Urinary bladder (tissue), 3 donors: ENCODE measurements at regions not wholly inside any gene's neighbourhood (a gene's known extent, or its start where the extent isn't known, plus 50 kb on each side); places are given as distances from the start of the nearest gene placed in this dataset.

Experiments
- DNase-seq: peaks from one replicate; pipeline ENCODE4 v3.0.0-alpha.2; 2015; ENCODE audit errors: extremely low spot score
- H3K27ac ChIP-seq: one replicate; pipeline ENCODE4 v1.5.1; 2013; ENCODE audit warnings: low read depth, mild to moderate bottlenecking, moderate library complexity
- H3K36me3 ChIP-seq: one replicate; pipeline ENCODE4 v1.6.1; 2013; ENCODE audit warnings: mild to moderate bottlenecking, moderate library complexity; ENCODE audit not compliant: insufficient read depth
- H3K4me1 ChIP-seq: one replicate; pipeline ENCODE4 v1.6.1; 2013; ENCODE audit warnings: mild to moderate bottlenecking, moderate library complexity; ENCODE audit not compliant: insufficient read depth
- H3K4me3 ChIP-seq: one replicate; pipeline ENCODE4 v1.5.1; 2013; ENCODE audit warnings: low read depth, low read length
- WGBS: extraction: QIAGEN DNeasy Blood & Tissue Kit; methylation state at CpG from one replicate; pipeline ENCODE4 v1.1.7; 2013; 5-methylcytosine and 5-hydroxymethylcytosine counted together
- donor health status: healthy with polysubstance abuse.
- donor health status: healthy.

GRCh38 chr13:73603646-73604045 is 530.6 kb downstream of the KLF12 start:
- WGBS, result 92% methylated on average over 1 of the region's 1 CpG
- DNase-seq, result no peak

GRCh38 chr13:73602295-73602694 is 531.9 kb downstream of the KLF12 start:
- 75% methylated on average over 5 of the region's 5 CpGs for WGBS
- H3K4me3 ChIP-seq, result no peak overlapping the region
- no peaks in the 10 kb centered on the region for H3K4me1 ChIP-seq
- DNase-seq, result no peak
- H3K27ac ChIP-seq, result no peak overlapping the region
- no peaks in the 10 kb centered on the region for H3K36me3 ChIP-seq

More at GRCh38 chr13:73603646-73604045, 530.6 kb downstream of the KLF12 start:
- Histone ChIP-seq H3K27ac (no peak overlapping the region), H3K4me1 (no peaks in the 10 kb centered on the region), H3K4me3 (no peak overlapping the region), H3K36me3 (no peaks in the 10 kb centered on the region)

GRCh38 chr13:73601708-73602107 is 532.5 kb downstream of the KLF12 start:
- no peak for DNase-seq
- no peaks in the 10 kb centered on the region for H3K4me1 ChIP-seq
- WGBS, result 91% methylated on average over 1 of the region's 1 CpG
- no peak overlapping the region for H3K27ac ChIP-seq
- H3K36me3 ChIP-seq, result no peaks in the 10 kb centered on the region
- H3K4me3 ChIP-seq, result no peak overlapping the region

GRCh38 chr13:73599232-73600128 is 534.7 kb downstream of the KLF12 start:
- WGBS, result 88% methylated on average over 9 of the region's 9 CpGs
- no peak overlapping the region for H3K4me3 ChIP-seq
- DNase-seq, result no peak
- no peak overlapping the region for H3K27ac ChIP-seq
- no peaks in the 10 kb centered on the region for H3K36me3 ChIP-seq
- H3K4me1 ChIP-seq, result no peaks in the 10 kb centered on the region

- WGBS, result 71% methylated on average over 3 of the region's 3 CpGs
- Histone ChIP-seq H3K27ac (no peak overlapping the region), H3K36me3 (no peaks in the 10 kb centered on the region), H3K4me3 (no peak overlapping the region), H3K4me1 (no peaks in the 10 kb centered on the region)
- no peak for DNase-seq
Observed at GRCh38 chr13:73598020-73598712, 536.0 kb downstream of the KLF12 start.

- 61% methylated on average over 1 of the region's 1 CpG for WGBS
- Histone ChIP-seq H3K27ac (no peak overlapping the region), H3K4me1 (no peaks in the 10 kb centered on the region), H3K4me3 (no peak overlapping the region), H3K36me3 (no peaks in the 10 kb centered on the region)
- no peak for DNase-seq
Observed at GRCh38 chr13:73596382-73596781, 537.6 kb downstream of the KLF5 start.

GRCh38 chr13:73593199-73593765 is 534.5 kb downstream of the KLF5 start:
- 89% methylated on average over 6 of the region's 6 CpGs for WGBS
- no peak overlapping the region for H3K4me3 ChIP-seq

GRCh38 chr13:73591861-73592260 is 533.1 kb downstream of the KLF5 start:
- Histone ChIP-seq H3K36me3 (no peaks in the 10 kb centered on the region), H3K4me3 (no peak overlapping the region), H3K4me1 (no peaks in the 10 kb centered on the region), H3K27ac (no peak overlapping the region)
- WGBS, result 93% methylated on average over 6 of the region's 6 CpGs
- DNase-seq, result no peak

More at GRCh38 chr13:73593199-73593765, 534.5 kb downstream of the KLF5 start:
- DNase-seq, result no peak
- Histone ChIP-seq H3K27ac (no peak overlapping the region), H3K4me1 (no peaks in the 10 kb centered on the region), H3K36me3 (no peaks in the 10 kb centered on the region)

- Histone ChIP-seq H3K36me3 (no peaks in the 10 kb centered on the region), H3K4me3 (no peak overlapping the region), H3K27ac (no peak overlapping the region), H3K4me1 (no peaks in the 10 kb centered on the region)
- no peak for DNase-seq
Observed at GRCh38 chr13:73590795-73591194, 532.0 kb downstream of the KLF5 start.

- DNase-seq, result no peak
- Histone ChIP-seq H3K4me1 (no peaks in the 10 kb centered on the region), H3K27ac (no peak overlapping the region), H3K4me3 (no peak overlapping the region), H3K36me3 (no peaks in the 10 kb centered on the region)
- WGBS, result 95% methylated on average over 2 of the region's 2 CpGs
Observed at GRCh38 chr13:73585236-73585635, 526.4 kb downstream of the KLF5 start.

- Histone ChIP-seq H3K36me3 (no peaks in the 10 kb centered on the region), H3K4me1 (no peaks in the 10 kb centered on the region), H3K4me3 (no peak overlapping the region), H3K27ac (no peak overlapping the region)
- 82% methylated on average over 3 of the region's 3 CpGs for WGBS
- no peak for DNase-seq
Observed at GRCh38 chr13:73583331-73583730, 524.5 kb downstream of the KLF5 start.

GRCh38 chr13:73580513-73581267 is 521.9 kb downstream of the KLF5 start:
- Histone ChIP-seq H3K4me1 (no peaks in the 10 kb centered on the region), H3K4me3 (no peak overlapping the region), H3K36me3 (no peaks in the 10 kb centered on the region), H3K27ac (no peak overlapping the region)
- DNase-seq, result no peak
- 83% methylated on average over 3 of the region's 3 CpGs for WGBS

GRCh38 chr13:73579574-73580274 is 520.9 kb downstream of the KLF5 start:
- WGBS, result 97% methylated on average over 2 of the region's 2 CpGs
- no peaks in the 10 kb centered on the region for H3K4me1 ChIP-seq
- DNase-seq, result no peak
- no peak overlapping the region for H3K4me3 ChIP-seq
- no peaks in the 10 kb centered on the region for H3K36me3 ChIP-seq
- H3K27ac ChIP-seq, result no peak overlapping the region
